Naive B cell (primary cell): ENCODE measurements at regions not wholly inside any gene's neighbourhood (a gene's known extent, or its start where the extent isn't known, plus 50 kb on each side); places are given as distances from the start of the nearest gene placed in this dataset.
"Not testable (repeated sequence)": the region's sequence is repeated elsewhere in the genome, so short reads cannot be mapped to it uniquely, and the experiment has no call there.

Experiments
- ATAC-seq, 2 donors: fragments of 150-1000 bp; cut with Tn5 transposase; 2 replicates each; pipeline ENCODE4 v1.10.0; 2021; ENCODE audit warnings: low read depth in 2 of 2, mild to moderate bottlenecking in 2 of 2, moderate library complexity in 2 of 2
- DNase-seq: peaks from one replicate; pipeline ENCODE4 v3.0.0; 2022
- H3K27ac Mint-ChIP-seq, 6 donors: one replicate each; pipeline ENCODE4 v1.8.0; 2020 to 2022; ENCODE audit warnings: mild to moderate bottlenecking in 6 of 6, mixed read lengths in 6 of 6, moderate library complexity in 5 of 6, inconsistent platforms in 2 of 6
- H3K27me3 Mint-ChIP-seq, 3 donors: one replicate each; pipeline ENCODE4 v1.8.0; 2021 to 2022; ENCODE audit warnings: mixed read lengths in 3 of 3, mild to moderate bottlenecking in 1 of 3
- H3K36me3 Mint-ChIP-seq, 2 donors: one replicate each; pipeline ENCODE4 v1.8.0; 2020 to 2022; ENCODE audit warnings: mixed read lengths in 2 of 2, inconsistent platforms in 1 of 2, mild to moderate bottlenecking in 1 of 2
- H3K4me1 Mint-ChIP-seq, 3 donors: one replicate each; pipeline ENCODE4 v1.8.0; 2020 to 2022; ENCODE audit warnings: mixed read lengths in 3 of 3, inconsistent platforms in 1 of 3, mild to moderate bottlenecking in 1 of 3, moderate library complexity in 1 of 3
- H3K4me3 Mint-ChIP-seq, 8 donors: one replicate each; pipeline ENCODE4 v1.8.0; 2020 to 2022; ENCODE audit warnings: mild to moderate bottlenecking in 8 of 8, mixed read lengths in 8 of 8, moderate library complexity in 8 of 8, inconsistent platforms in 2 of 8
- H3K9me3 Mint-ChIP-seq, 7 donors: one replicate each; pipeline ENCODE4 v1.8.0; 2020 to 2022; ENCODE audit warnings: mixed read lengths in 7 of 7, mild to moderate bottlenecking in 5 of 7, inconsistent platforms in 2 of 7, moderate library complexity in 1 of 7

- Mint-ChIP-seq H3K4me1 (no peaks in the 10 kb centered on the region), H3K27me3 (no peaks in the 10 kb centered on the region), H3K36me3 (no peaks in the 10 kb centered on the region), H3K4me3 (no peak overlapping the region), H3K27ac (no peak overlapping the region), H3K9me3 (peaks cover 0 to 4% (median 0%) of the 10 kb centered on the region in 7 donors)
- DNase-seq (no peak), ATAC-seq (no peak)
Measured at GRCh38 chr1:213688655-213689054, 299.1 kb upstream of the PROX1 start.

GRCh38 chr1:213689260-213689659 lies 298.5 kb upstream of the PROX1 start:
- Mint-ChIP-seq H3K27ac (no peak overlapping the region), H3K4me3 (no peak overlapping the region), H3K4me1 (no peaks in the 10 kb centered on the region), H3K27me3 (no peaks in the 10 kb centered on the region), H3K36me3 (no peaks in the 10 kb centered on the region), H3K9me3 (peaks cover 0 to 4% (median 0%) of the 10 kb centered on the region in 7 donors)
- ATAC-seq (no peak), DNase-seq (no peak)

- Mint-ChIP-seq H3K27ac (no peak overlapping the region), H3K4me1 (no peaks in the 10 kb centered on the region), H3K4me3 (no peak overlapping the region), H3K9me3 (peaks cover 0 to 7% (median 2%) of the 10 kb centered on the region in 7 donors), H3K27me3 (no peaks in the 10 kb centered on the region), H3K36me3 (no peaks in the 10 kb centered on the region)
- ATAC-seq, result no peak
- DNase-seq, result no peak
Measured at GRCh38 chr1:213690341-213690917, 297.3 kb upstream of the PROX1 start.

- Mint-ChIP-seq H3K4me3 (no peak overlapping the region), H3K9me3 (peaks cover 0 to 7% (median 2%) of the 10 kb centered on the region in 7 donors), H3K4me1 (no peaks in the 10 kb centered on the region), H3K27ac (no peak overlapping the region), H3K27me3 (no peaks in the 10 kb centered on the region), H3K36me3 (no peaks in the 10 kb centered on the region)
- ATAC-seq (no peak), DNase-seq (no peak)
Measured at GRCh38 chr1:213692321-213692720, 295.5 kb upstream of the PROX1 start.

GRCh38 chr1:213693864-213694263 lies 293.9 kb upstream of the PROX1 start:
- no peak overlapping the region for H3K4me3 Mint-ChIP-seq
- H3K4me1 Mint-ChIP-seq, result no peaks in the 10 kb centered on the region
- H3K9me3 Mint-ChIP-seq, result peaks cover 0 to 7% (median 0%) of the 10 kb centered on the region in 7 donors
- H3K27me3 Mint-ChIP-seq, result no peaks in the 10 kb centered on the region
- DNase-seq (no peak), ATAC-seq (no peak)
- no peak overlapping the region for H3K27ac Mint-ChIP-seq
- H3K36me3 Mint-ChIP-seq, result no peaks in the 10 kb centered on the region

- Mint-ChIP-seq H3K27me3 (no peaks in the 10 kb centered on the region), H3K4me1 (no peaks in the 10 kb centered on the region), H3K9me3 (peaks cover 0 to 7% (median 3%) of the 10 kb centered on the region in 7 donors), H3K36me3 (no peaks in the 10 kb centered on the region), H3K4me3 (no peak overlapping the region), H3K27ac (no peak overlapping the region)
- ATAC-seq (no peak), DNase-seq (no peak)
Measured at GRCh38 chr1:213697192-213697802, 290.5 kb upstream of the PROX1 start.

- Mint-ChIP-seq H3K27me3 (no peaks in the 10 kb centered on the region), H3K4me1 (no peaks in the 10 kb centered on the region), H3K4me3 (no peak overlapping the region), H3K9me3 (peaks cover 0 to 9% (median 4%) of the 10 kb centered on the region in 7 donors), H3K27ac (no peak overlapping the region), H3K36me3 (no peaks in the 10 kb centered on the region)
- ATAC-seq (no peak), DNase-seq (no peak)
Measured at GRCh38 chr1:213698092-213698702, 289.6 kb upstream of the PROX1 start.

GRCh38 chr1:213702703-213703102 lies 285.1 kb upstream of the PROX1 start:
- ATAC-seq, result no peak
- Mint-ChIP-seq H3K9me3 (peaks cover 5 to 13% (median 8%) of the 10 kb centered on the region in 7 donors), H3K36me3 (no peaks in the 10 kb centered on the region), H3K27ac (no peak overlapping the region), H3K4me1 (no peaks in the 10 kb centered on the region), H3K4me3 (no peak overlapping the region), H3K27me3 (no peaks in the 10 kb centered on the region)
- DNase-seq, result no peak

GRCh38 chr1:213704941-213705340 lies 282.8 kb upstream of the PROX1 start:
- Mint-ChIP-seq H3K27ac (no peak overlapping the region), H3K4me3 (no peak overlapping the region), H3K36me3 (no peaks in the 10 kb centered on the region), H3K9me3 (peaks cover 11 to 22% (median 18%) of the 10 kb centered on the region in 7 donors), H3K27me3 (no peaks in the 10 kb centered on the region), H3K4me1 (no peaks in the 10 kb centered on the region)
- ATAC-seq (no peak), DNase-seq (no peak)

- DNase-seq, H3K4me3 Mint-ChIP-seq, ATAC-seq: not testable (repeated sequence)
Measured at GRCh38 chr1:213711833-213712490, 275.8 kb upstream of the PROX1 start.

GRCh38 chr1:213714645-213715044 lies 273.1 kb upstream of the PROX1 start:
- H3K9me3 Mint-ChIP-seq, result peaks cover 7 to 19% (median 8%) of the 10 kb centered on the region in 7 donors
- H3K36me3 Mint-ChIP-seq, result peaks cover 0 to 7% of the 10 kb centered on the region in 2 donors
- ATAC-seq, result no peak
- peaks cover 6 to 9% (median 6%) of the 10 kb centered on the region in 3 donors for H3K27me3 Mint-ChIP-seq
- H3K4me1 Mint-ChIP-seq, result peaks cover 0 to 2% (median 0%) of the 10 kb centered on the region in 3 donors
- H3K27ac Mint-ChIP-seq, result no peak overlapping the region
- no peak overlapping the region for H3K4me3 Mint-ChIP-seq
- DNase-seq, result no peak

More at GRCh38 chr1:213711833-213712490, 275.8 kb upstream of the PROX1 start:
- H3K27me3 Mint-ChIP-seq, H3K4me1 Mint-ChIP-seq, H3K27ac Mint-ChIP-seq, H3K36me3 Mint-ChIP-seq: not testable (repeated sequence)
- peaks cover 11 to 28% (median 18%) of the 10 kb centered on the region in 7 donors for H3K9me3 Mint-ChIP-seq

GRCh38 chr1:213715182-213715581 lies 272.6 kb upstream of the PROX1 start:
- ATAC-seq (no peak), DNase-seq (no peak)
- Mint-ChIP-seq H3K27me3 (peaks cover 6 to 9% (median 6%) of the 10 kb centered on the region in 3 donors), H3K9me3 (peaks cover 5 to 23% (median 12%) of the 10 kb centered on the region in 7 donors), H3K4me1 (peaks cover 0 to 2% (median 0%) of the 10 kb centered on the region in 3 donors), H3K36me3 (peaks cover 0 to 7% of the 10 kb centered on the region in 2 donors), H3K4me3 (no peak overlapping the region), H3K27ac (no peak overlapping the region)

- ATAC-seq (no peak), DNase-seq (no peak)
- Mint-ChIP-seq H3K4me3 (no peak overlapping the region), H3K27me3 (peaks cover 0 to 7% (median 0%) of the 10 kb centered on the region in 3 donors), H3K4me1 (peaks cover 0 to 2% (median 0%) of the 10 kb centered on the region in 3 donors), H3K36me3 (no peaks in the 10 kb centered on the region), H3K27ac (no peak overlapping the region), H3K9me3 (peaks cover 3 to 22% (median 8%) of the 10 kb centered on the region in 7 donors)
Measured at GRCh38 chr1:213719462-213719861, 268.3 kb upstream of the PROX1 start.
